SK-N-SH treated with all-trans-retinoic acid at 6 μM for 48 hours (cell line): ENCODE measurements at regions not wholly inside any gene's neighbourhood (a gene's known extent, or its start where the extent isn't known, plus 50 kb on each side); places are given as distances from the start of the nearest gene placed in this dataset.
A peak's percentile ranks its signal among the peaks of the same experiment; 100 is the strongest.

ENCODE experiments used
- ATAC-seq: fragments of 200-7000 bp; cut with Tn5 transposase; 3 replicates; pipeline ENCODE4 v1.9.1; 2020; ENCODE audit warnings: mild to moderate bottlenecking, moderate library complexity
- ARNTL ChIP-seq: fragments of 450-650 bp; formaldehyde crosslinking; IDR thresholded peaks from 2 replicates; pipeline ENCODE4 v1.5.0; 2020; ENCODE audit warnings: low read depth, mild to moderate bottlenecking, moderate library complexity, borderline replicate concordance
- BACH2 ChIP-seq: fragments of 250-450 bp; sonication (Bioruptor Pico); IDR thresholded peaks from 2 replicates; pipeline ENCODE4 v1.9.0; 2021; ENCODE audit warnings: mild to moderate bottlenecking, borderline replicate concordance
- CREB5 ChIP-seq: fragments of 250-450 bp; sonication (Bioruptor Pico); IDR thresholded peaks from 2 replicates; pipeline ENCODE4 v1.5.1; 2020; ENCODE audit warnings: low read depth, mild to moderate bottlenecking, moderate library complexity
- CSDC2 ChIP-seq: fragments of 250-450 bp; sonication (Bioruptor Pico); IDR thresholded peaks from 2 replicates; pipeline ENCODE4 v1.5.0; 2020; ENCODE audit warnings: mild to moderate bottlenecking, moderate library complexity
- CSRNP3 ChIP-seq: fragments of 250-450 bp; sonication (Bioruptor Pico); IDR thresholded peaks from 2 replicates; pipeline ENCODE4 v1.5.1; 2021; ENCODE audit warnings: mild to moderate bottlenecking, moderate library complexity
- ESRRG ChIP-seq: fragments of 250-450 bp; sonication (Bioruptor Pico); IDR thresholded peaks from 2 replicates; pipeline ENCODE4 v1.6.1; 2021; ENCODE audit warnings: mild to moderate bottlenecking
- ISL1 ChIP-seq: fragments of 250-450 bp; sonication (Bioruptor Pico); IDR thresholded peaks from 2 replicates; pipeline ENCODE4 v2.1.2; 2022; ENCODE audit warnings: mild to moderate bottlenecking, moderate library complexity
- PATZ1 ChIP-seq: fragments of 250-450 bp; sonication (Bioruptor Pico); IDR thresholded peaks from 2 replicates; pipeline ENCODE4 v1.8.0; 2020; ENCODE audit warnings: mild to moderate bottlenecking, moderate library complexity, borderline replicate concordance
- POU6F1 ChIP-seq: fragments of 250-450 bp; sonication (Bioruptor Pico); IDR thresholded peaks from 2 replicates; pipeline ENCODE4 v1.8.0; 2021; ENCODE audit warnings: low read depth, mild to moderate bottlenecking, moderate library complexity, borderline replicate concordance
- RARB ChIP-seq: fragments of 250-450 bp; sonication (Bioruptor Pico); IDR thresholded peaks from 2 replicates; pipeline ENCODE4 v1.8.0; 2021; ENCODE audit warnings: mild to moderate bottlenecking, moderate library complexity
- SNAI2 ChIP-seq: fragments of 250-450 bp; sonication (Bioruptor Pico); IDR thresholded peaks from 2 replicates; pipeline ENCODE4 v1.5.0; 2020; ENCODE audit warnings: mild to moderate bottlenecking, moderate library complexity
- TOX ChIP-seq: fragments of 250-450 bp; sonication (Bioruptor Pico); IDR thresholded peaks from 2 replicates; pipeline ENCODE4 v1.8.0; 2021; ENCODE audit warnings: mild to moderate bottlenecking, moderate library complexity, borderline replicate concordance
- TSHZ2 ChIP-seq: fragments of 250-450 bp; sonication (Bioruptor Pico); IDR thresholded peaks from 2 replicates; pipeline ENCODE4 v1.5.0; 2020; ENCODE audit warnings: mild to moderate bottlenecking, moderate library complexity
- ZC3H10 ChIP-seq: fragments of 250-450 bp; sonication (Bioruptor Pico); IDR thresholded peaks from 2 replicates; pipeline ENCODE4 v1.5.1; 2021; ENCODE audit warnings: mild to moderate bottlenecking, moderate library complexity
- ZFP3 ChIP-seq: fragments of 250-450 bp; sonication (Bioruptor Pico); IDR thresholded peaks from 2 replicates; pipeline ENCODE4 v1.5.0; 2020; ENCODE audit warnings: mild to moderate bottlenecking, moderate library complexity
- ZFP30 ChIP-seq: fragments of 450-650 bp; formaldehyde crosslinking; IDR thresholded peaks from 2 replicates; pipeline ENCODE4 v1.5.0; 2022; ENCODE audit warnings: mild to moderate bottlenecking, moderate library complexity
- ZNF565 ChIP-seq: fragments of 450-650 bp; formaldehyde crosslinking; conservative IDR thresholded peaks from 2 replicates; pipeline ENCODE4 v1.5.0; 2020; ENCODE audit warnings: low read depth, mild to moderate bottlenecking, moderate library complexity
- ZNF70 ChIP-seq: fragments of 450-650 bp; formaldehyde crosslinking; IDR thresholded peaks from 2 replicates; pipeline ENCODE4 v1.5.0; 2020; ENCODE audit warnings: mild to moderate bottlenecking, moderate library complexity

- no peak for ATAC-seq
- no peak for TF ChIP-seq ZNF565 (CRISPR knock-in tag)
- no peak for TF ChIP-seq ARNTL (CRISPR knock-in tag)
- TF ChIP-seq CREB5, result no peak
- no peak for TF ChIP-seq BACH2
- TF ChIP-seq PATZ1 (CRISPR knock-in tag), result no peak
- no peak for TF ChIP-seq TSHZ2 (CRISPR knock-in tag)
Measured at GRCh38 chr13:44283600-44283999, 90.0 kb upstream of the SERP2 start.

GRCh38 chr13:44287958-44288357 is 85.7 kb upstream of the SERP2 start:
- TF ChIP-seq ESRRG, result no peak
- TF ChIP-seq SNAI2 (CRISPR knock-in tag), result no peak
- TF ChIP-seq ZC3H10, result no peak
- TF ChIP-seq CSRNP3 (CRISPR knock-in tag), result no peak
- no peak for TF ChIP-seq ZFP3 (CRISPR knock-in tag)
- ATAC-seq, result no peak

GRCh38 chr13:44292545-44292944 is 81.1 kb upstream of the SERP2 start:
- ATAC-seq, result peak; percentile 45
- no peak for TF ChIP-seq PATZ1 (CRISPR knock-in tag)
- TF ChIP-seq CREB5, result no peak
- no peak for TF ChIP-seq ZFP30 (CRISPR knock-in tag)
- TF ChIP-seq CSDC2 (CRISPR knock-in tag), result no peak

- TF ChIP-seq TOX (CRISPR knock-in tag) (no peak), SNAI2 (CRISPR knock-in tag) (no peak), ISL1 (CRISPR knock-in tag) (no peak), RARB (CRISPR knock-in tag) (no peak), ZNF70 (CRISPR knock-in tag) (no peak), POU6F1 (CRISPR knock-in tag) (no peak), BACH2 (no peak), CSDC2 (CRISPR knock-in tag) (no peak), CSRNP3 (CRISPR knock-in tag) (no peak), CREB5 (no peak)
Measured at GRCh38 chr13:44293374-44293773, 80.2 kb upstream of the SERP2 start.

More at GRCh38 chr13:44293374-44293773, 80.2 kb upstream of the SERP2 start:
- ATAC-seq, result peak; percentile 24
